Astrocyte of the cerebellum (primary cell): ENCODE measurements at regions not wholly inside any gene's neighbourhood (a gene's known extent, or its start where the extent isn't known, plus 50 kb on each side); places are given as distances from the start of the nearest gene placed in this dataset.

Experiments used
- DNase-seq: peaks from one replicate; pipeline ENCODE4 v3.0.0-alpha.2; 2011; ENCODE audit warnings: low read depth
- H3K4me3 ChIP-seq: 2 replicates; pipeline ENCODE4 v1.5.1; 2011; ENCODE audit warnings: mild to moderate bottlenecking, low read depth, low read length, moderate library complexity
- in situ Hi-C: cut with HindIII; loops from 2 replicates; pipeline ENCODE4 v1.10.0; 2017; ENCODE audit warnings: low sequenced_read_pairs
- TF ChIP-seq, protein P1 (sequence below): IDR thresholded peaks from 2 replicates; pipeline ENCODE4 v1.5.1; 2012; ENCODE audit warnings: low read length, low read depth, moderate library complexity, mild to moderate bottlenecking; ENCODE audit errors: missing control alignments

DNA sequence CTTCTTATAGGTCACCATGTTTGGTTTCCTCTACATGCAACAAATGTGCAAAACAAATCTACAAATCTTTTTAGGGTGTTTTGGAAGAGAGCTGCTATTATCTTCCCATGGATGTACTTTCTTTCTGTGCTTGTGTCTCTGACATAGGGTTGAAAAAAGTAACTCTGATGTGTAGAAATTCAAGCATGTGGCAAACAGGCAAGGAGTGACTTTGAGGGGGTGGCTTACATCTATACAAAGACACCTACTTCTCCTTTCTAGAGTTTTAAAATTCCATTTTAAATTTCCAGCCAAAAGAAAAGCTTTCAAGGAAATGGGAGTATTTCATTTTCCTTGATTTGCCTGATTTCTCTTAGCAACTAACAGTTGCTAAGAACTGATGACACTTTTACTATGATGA lies 904.8 kb upstream of the CELF4 start:
- no peak for DNase-seq
- no peak overlapping the region for H3K4me3 ChIP-seq
- in situ Hi-C loops = no loop called here
- TF ChIP-seq, protein P1, sequence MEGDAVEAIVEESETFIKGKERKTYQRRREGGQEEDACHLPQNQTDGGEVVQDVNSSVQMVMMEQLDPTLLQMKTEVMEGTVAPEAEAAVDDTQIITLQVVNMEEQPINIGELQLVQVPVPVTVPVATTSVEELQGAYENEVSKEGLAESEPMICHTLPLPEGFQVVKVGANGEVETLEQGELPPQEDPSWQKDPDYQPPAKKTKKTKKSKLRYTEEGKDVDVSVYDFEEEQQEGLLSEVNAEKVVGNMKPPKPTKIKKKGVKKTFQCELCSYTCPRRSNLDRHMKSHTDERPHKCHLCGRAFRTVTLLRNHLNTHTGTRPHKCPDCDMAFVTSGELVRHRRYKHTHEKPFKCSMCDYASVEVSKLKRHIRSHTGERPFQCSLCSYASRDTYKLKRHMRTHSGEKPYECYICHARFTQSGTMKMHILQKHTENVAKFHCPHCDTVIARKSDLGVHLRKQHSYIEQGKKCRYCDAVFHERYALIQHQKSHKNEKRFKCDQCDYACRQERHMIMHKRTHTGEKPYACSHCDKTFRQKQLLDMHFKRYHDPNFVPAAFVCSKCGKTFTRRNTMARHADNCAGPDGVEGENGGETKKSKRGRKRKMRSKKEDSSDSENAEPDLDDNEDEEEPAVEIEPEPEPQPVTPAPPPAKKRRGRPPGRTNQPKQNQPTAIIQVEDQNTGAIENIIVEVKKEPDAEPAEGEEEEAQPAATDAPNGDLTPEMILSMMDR = no peak

DNA sequence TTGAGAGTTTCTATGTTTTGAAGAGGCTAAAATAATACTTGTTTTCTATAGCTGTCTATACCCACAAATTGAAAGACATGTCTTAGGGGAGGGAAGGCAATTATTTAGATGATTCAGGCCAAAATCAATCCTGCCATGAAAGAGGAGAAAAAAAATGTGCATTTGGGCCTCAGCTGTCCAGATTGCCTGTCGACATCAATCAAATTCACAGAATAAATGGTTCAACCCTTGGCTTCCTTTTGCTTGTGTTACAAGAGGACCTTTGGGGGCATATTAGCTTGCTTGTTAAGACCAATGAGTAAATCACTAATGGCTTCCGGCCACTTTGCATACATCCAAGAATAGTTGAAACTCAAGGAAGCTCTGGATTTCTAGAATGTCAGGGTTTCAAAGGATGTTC lies 900.8 kb upstream of the CELF4 start:
- DNase-seq = no peak
- H3K4me3 ChIP-seq = no peak overlapping the region
- TF ChIP-seq, protein P1 = no peak
- in situ Hi-C loops = no loop called here

DNA sequence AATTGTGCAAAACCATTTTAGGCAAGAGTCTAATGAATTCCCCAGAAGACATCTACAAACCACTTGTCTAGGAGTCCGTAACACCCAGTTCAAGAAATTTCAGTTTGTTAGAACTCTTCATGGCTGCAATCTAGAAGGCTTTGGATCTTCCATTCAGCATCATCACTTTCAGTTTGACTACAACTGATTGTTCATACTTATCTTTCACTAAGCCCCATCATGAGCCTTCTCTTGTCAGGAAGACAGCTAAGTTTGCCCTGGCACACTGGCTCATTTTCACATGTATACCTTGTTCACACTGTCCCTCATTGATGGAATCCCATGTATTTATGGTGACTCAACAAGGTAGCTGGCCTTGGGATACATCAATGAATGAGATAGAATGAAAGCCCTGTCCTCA lies 898.4 kb upstream of the CELF4 start:
- no peak for DNase-seq
- in situ Hi-C loops = no loop called here
- no peak overlapping the region for H3K4me3 ChIP-seq
- TF ChIP-seq, protein P1 = no peak

DNA sequence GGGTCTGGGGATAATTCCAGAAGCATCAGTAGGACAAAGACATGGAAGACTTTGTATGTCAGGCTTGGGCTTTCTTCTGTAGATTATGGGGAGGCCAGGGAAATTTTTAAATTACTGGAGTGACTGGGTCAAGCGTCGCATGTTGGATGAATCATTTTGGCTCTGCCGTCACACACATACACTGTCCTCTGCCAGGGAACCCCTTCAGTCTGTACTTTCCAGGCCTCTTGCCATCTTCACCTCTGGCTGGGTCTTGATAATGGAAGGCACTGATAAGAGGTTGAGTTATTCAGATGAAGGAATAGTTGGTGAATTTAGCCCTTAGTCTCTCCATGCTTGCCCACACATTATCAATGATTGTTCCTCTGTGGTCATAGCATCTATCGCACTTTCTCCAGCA lies 895.1 kb upstream of the CELF4 start:
- DNase-seq = no peak
- H3K4me3 ChIP-seq = no peak overlapping the region
- TF ChIP-seq, protein P1 = no peak
- in situ Hi-C loops = no loop called here

DNA sequence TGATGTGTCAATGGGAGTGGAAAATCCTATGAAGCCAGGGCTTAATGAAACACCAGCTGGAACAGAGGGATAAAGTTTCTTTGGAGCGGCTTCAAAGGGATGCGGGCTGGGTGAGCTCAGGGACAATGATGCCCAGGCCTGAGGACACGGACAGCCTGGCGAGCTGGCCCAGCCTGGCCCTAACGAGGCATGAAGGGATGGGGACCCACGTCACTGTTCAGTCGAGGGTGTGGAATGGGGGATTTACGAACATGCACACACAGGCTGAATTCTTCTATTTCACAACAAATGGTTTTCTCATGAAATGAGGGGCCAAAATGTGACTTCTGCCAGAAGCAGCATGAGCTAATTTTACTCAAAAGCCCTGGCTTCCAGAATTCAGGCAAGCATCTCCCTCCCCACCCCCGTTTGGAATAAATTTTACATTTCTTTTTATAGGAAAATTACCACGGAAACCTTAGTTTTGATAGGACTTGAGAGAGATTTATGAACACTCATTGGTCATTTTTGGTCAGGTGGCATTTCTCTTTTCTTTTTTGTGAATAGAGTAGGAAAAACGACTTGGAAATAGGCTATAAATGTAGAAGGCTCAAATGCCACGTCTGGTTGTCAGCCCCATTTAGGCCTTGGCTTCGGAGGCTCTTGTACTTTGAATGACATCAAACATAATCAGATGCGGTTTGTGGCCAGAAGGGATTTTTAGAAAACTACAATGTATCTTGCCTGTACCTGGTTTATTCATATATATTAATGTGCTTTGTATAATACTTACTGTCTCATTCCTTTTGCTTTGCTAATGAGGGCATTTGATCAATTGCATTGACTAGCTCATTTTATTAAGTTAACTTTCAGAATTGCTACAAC lies 893.8 kb upstream of the CELF4 start:
- TF ChIP-seq, protein P1 = no peak
- no peak overlapping the region for H3K4me3 ChIP-seq
- in situ Hi-C loops = no loop called here
- DNase-seq = no peak

DNA sequence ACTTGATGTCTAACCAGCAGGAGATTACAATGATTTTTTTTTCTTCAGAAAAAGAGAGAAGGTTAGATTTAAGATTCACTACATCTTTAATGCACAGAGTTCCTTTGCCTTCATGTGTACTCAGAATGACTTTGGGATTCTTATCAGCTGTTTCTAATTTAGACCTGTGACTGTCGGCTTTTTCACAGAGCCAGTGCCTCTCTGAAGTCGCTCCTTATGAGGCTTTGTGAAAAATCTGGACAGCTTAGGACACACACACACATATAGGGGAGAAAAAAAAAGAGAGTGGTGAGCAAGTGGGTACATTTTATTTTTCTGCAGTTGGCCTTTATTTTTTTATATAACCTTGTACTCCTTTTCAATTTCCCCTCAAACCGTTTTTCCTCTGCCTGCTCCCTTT lies 893.1 kb upstream of the CELF4 start:
- TF ChIP-seq, protein P1 = no peak
- no peak overlapping the region for H3K4me3 ChIP-seq
- in situ Hi-C loops = no loop called here
- no peak for DNase-seq
